GM23338 (cell line): ENCODE measurements at regions not wholly inside any gene's neighbourhood (a gene's known extent, or its start where the extent isn't known, plus 50 kb on each side); places are given as distances from the start of the nearest gene placed in this dataset.

Experiments
- ATAC-seq: fragments of 200-7000 bp; cut with Tn5 transposase; 3 replicates; pipeline ENCODE4 v1.9.1; 2020
- DNase-seq: peaks from one replicate; pipeline ENCODE4 v3.0.0-alpha.2; 2015; ENCODE audit warnings: low spot score
- H2AFZ ChIP-seq: fragments of 200-600 bp; sonication (generic); 2 replicates; pipeline ENCODE4 v1.8.0; 2016; ENCODE audit warnings: antibody characterized with exemption, mild to moderate bottlenecking, moderate library complexity
- H3F3A ChIP-seq: fragments of 200-600 bp; sonication (generic); replicated peaks from 2 replicates; pipeline ENCODE4 v1.8.0; 2017; ENCODE audit warnings: antibody characterized with exemption, mixed run types, low read depth
- H3K27ac ChIP-seq: fragments of 200-600 bp; sonication (generic); 2 replicates; pipeline ENCODE4 v1.6.1; 2016; ENCODE audit warnings: low read depth
- H3K27me3 ChIP-seq: fragments of 200-600 bp; sonication (generic); 2 replicates; pipeline ENCODE4 v1.8.0; 2016; ENCODE audit warnings: mild to moderate bottlenecking, mixed run types, moderate library complexity; ENCODE audit not compliant: insufficient read depth
- H3K36me3 ChIP-seq: fragments of 200-600 bp; sonication (generic); 2 replicates; pipeline ENCODE4 v1.8.0; 2016; ENCODE audit warnings: mild to moderate bottlenecking; ENCODE audit not compliant: insufficient read depth
- H3K4me1 ChIP-seq: fragments of 200-600 bp; sonication (generic); 2 replicates; pipeline ENCODE4 v1.8.0; 2016; ENCODE audit warnings: mild to moderate bottlenecking, moderate library complexity; ENCODE audit not compliant: insufficient read depth
- H3K4me2 ChIP-seq: fragments of 200-600 bp; sonication (generic); 2 replicates; pipeline ENCODE4 v1.7.1; 2017; ENCODE audit warnings: mixed run types
- H3K4me3 ChIP-seq: fragments of 200-600 bp; sonication (generic); 2 replicates; pipeline ENCODE4 v1.6.1; 2016; ENCODE audit warnings: mixed run types
- H3K79me2 ChIP-seq: fragments of 200-600 bp; sonication (generic); replicated peaks from 2 replicates; pipeline ENCODE4 v1.8.0; 2017; ENCODE audit warnings: mild to moderate bottlenecking; ENCODE audit not compliant: insufficient read depth
- H3K9me2 ChIP-seq: fragments of 200-600 bp; sonication (generic); 2 replicates; pipeline ENCODE4 v1.8.0; 2017; ENCODE audit not compliant: insufficient read depth
- H4K20me1 ChIP-seq: fragments of 200-600 bp; sonication (generic); replicated peaks from 2 replicates; pipeline ENCODE4 v1.8.0; 2017; ENCODE audit warnings: mild to moderate bottlenecking; ENCODE audit not compliant: insufficient read depth
- H3K27ac Mint-ChIP-seq: 2 replicates; pipeline ENCODE4 v1.8.0; 2020; ENCODE audit warnings: inconsistent platforms, mild to moderate bottlenecking, moderate library complexity, mixed read lengths
- H3K27me3 Mint-ChIP-seq: 3 replicates; pipeline ENCODE4 v1.8.0; 2022; ENCODE audit warnings: low read depth, mild to moderate bottlenecking, moderate library complexity, mixed read lengths, inconsistent platforms; ENCODE audit not compliant: insufficient read depth, poor library complexity
- H3K36me3 Mint-ChIP-seq: 3 replicates; pipeline ENCODE4 v1.8.0; 2021; ENCODE audit warnings: low read depth, mild to moderate bottlenecking, inconsistent platforms, moderate library complexity, mixed read lengths
- H3K4me1 Mint-ChIP-seq: 3 replicates; pipeline ENCODE4 v1.8.0; 2020; ENCODE audit warnings: mild to moderate bottlenecking, inconsistent platforms, mixed read lengths
- H3K4me3 Mint-ChIP-seq: 3 replicates; pipeline ENCODE4 v1.8.0; 2021; ENCODE audit warnings: moderate library complexity, mild to moderate bottlenecking, inconsistent platforms, mixed read lengths
- H3K9me3 Mint-ChIP-seq: 3 replicates; pipeline ENCODE4 v1.8.0; 2020; ENCODE audit warnings: moderate library complexity, mild to moderate bottlenecking, inconsistent platforms, mixed read lengths
- ETS1 ChIP-seq: IDR thresholded peaks from 2 replicates; pipeline ENCODE4 v1.6.1; 2016; ENCODE audit warnings: antibody characterized with exemption
- EZH2 ChIP-seq: fragments of 200-600 bp; sonication (generic); IDR thresholded peaks from one replicate; pipeline ENCODE4 v1.8.0; 2017; ENCODE audit warnings: antibody characterized with exemption, mild to moderate bottlenecking, low read depth; ENCODE audit not compliant: unreplicated experiment
- EZH2phosphoT487 ChIP-seq: fragments of 200-600 bp; sonication (generic); IDR thresholded peaks from one replicate; pipeline ENCODE4 v1.8.1; 2018; ENCODE audit warnings: antibody characterized with exemption; ENCODE audit not compliant: unreplicated experiment
- POLR2AphosphoS5 ChIP-seq: IDR thresholded peaks from 2 replicates; pipeline ENCODE4 v1.6.1; 2016; ENCODE audit warnings: antibody characterized with exemption, low read depth
- REST ChIP-seq: IDR thresholded peaks from one replicate; pipeline ENCODE4 v1.6.1; 2018; ENCODE audit warnings: antibody characterized with exemption; ENCODE audit not compliant: unreplicated experiment
- ZNF331 ChIP-seq: fragments of 250-450 bp; sonication (Bioruptor Pico); IDR thresholded peaks from 2 replicates; pipeline ENCODE4 v1.5.0; 2020; ENCODE audit warnings: low read depth, mild to moderate bottlenecking, moderate library complexity
- TF ChIP-seq, protein P1 (sequence below), 2 experiments: fragments of 200-600 bp in 1 of 2; sonication (generic) in 1 of 2; conservative IDR thresholded peaks; 2 replicates each; pipeline versions ENCODE4 v1.5.1 to v1.6.1; 2016 to 2017; ENCODE audit warnings: antibody characterized with exemption in 2 of 2, low read depth in 2 of 2, mild to moderate bottlenecking in 2 of 2, moderate library complexity in 1 of 2
- TF ChIP-seq, protein P2 (sequence below): fragments of 250-450 bp; sonication (Bioruptor Pico); IDR thresholded peaks from 2 replicates; pipeline ENCODE4 v1.5.0; 2020; ENCODE audit warnings: mild to moderate bottlenecking, moderate library complexity

DNA sequence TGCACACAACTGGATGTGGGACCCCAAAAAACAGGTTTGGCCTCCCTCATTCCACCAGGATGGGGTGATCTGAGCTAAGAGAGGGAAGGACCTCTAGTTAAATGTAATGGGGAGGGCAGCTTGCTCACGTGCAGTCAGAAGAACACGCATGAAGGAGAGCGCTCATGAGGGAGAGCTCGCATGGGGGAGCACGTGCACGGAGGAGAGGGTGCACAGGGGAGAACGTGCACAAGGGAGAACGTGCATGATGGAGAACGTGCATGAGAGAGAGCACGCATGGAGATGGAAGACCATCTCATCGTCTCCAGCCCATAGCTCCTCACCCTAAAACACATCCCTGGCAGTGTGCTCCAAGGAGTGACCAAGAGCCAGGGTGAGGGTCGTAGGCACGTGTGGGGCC, 141.2 kb downstream of the RBFOX3 start (continued):
- TF ChIP-seq, protein P1, sequence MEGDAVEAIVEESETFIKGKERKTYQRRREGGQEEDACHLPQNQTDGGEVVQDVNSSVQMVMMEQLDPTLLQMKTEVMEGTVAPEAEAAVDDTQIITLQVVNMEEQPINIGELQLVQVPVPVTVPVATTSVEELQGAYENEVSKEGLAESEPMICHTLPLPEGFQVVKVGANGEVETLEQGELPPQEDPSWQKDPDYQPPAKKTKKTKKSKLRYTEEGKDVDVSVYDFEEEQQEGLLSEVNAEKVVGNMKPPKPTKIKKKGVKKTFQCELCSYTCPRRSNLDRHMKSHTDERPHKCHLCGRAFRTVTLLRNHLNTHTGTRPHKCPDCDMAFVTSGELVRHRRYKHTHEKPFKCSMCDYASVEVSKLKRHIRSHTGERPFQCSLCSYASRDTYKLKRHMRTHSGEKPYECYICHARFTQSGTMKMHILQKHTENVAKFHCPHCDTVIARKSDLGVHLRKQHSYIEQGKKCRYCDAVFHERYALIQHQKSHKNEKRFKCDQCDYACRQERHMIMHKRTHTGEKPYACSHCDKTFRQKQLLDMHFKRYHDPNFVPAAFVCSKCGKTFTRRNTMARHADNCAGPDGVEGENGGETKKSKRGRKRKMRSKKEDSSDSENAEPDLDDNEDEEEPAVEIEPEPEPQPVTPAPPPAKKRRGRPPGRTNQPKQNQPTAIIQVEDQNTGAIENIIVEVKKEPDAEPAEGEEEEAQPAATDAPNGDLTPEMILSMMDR (conservative IDR thresholded peaks at IDR 0.05; ENCODE audit: low read depth in 2 of 2) = no peak
- TF ChIP-seq EZH2 = no peak
- no peak for TF ChIP-seq REST
- TF ChIP-seq EZH2phosphoT487 = no peak
- TF ChIP-seq POLR2AphosphoS5 = no peak

DNA sequence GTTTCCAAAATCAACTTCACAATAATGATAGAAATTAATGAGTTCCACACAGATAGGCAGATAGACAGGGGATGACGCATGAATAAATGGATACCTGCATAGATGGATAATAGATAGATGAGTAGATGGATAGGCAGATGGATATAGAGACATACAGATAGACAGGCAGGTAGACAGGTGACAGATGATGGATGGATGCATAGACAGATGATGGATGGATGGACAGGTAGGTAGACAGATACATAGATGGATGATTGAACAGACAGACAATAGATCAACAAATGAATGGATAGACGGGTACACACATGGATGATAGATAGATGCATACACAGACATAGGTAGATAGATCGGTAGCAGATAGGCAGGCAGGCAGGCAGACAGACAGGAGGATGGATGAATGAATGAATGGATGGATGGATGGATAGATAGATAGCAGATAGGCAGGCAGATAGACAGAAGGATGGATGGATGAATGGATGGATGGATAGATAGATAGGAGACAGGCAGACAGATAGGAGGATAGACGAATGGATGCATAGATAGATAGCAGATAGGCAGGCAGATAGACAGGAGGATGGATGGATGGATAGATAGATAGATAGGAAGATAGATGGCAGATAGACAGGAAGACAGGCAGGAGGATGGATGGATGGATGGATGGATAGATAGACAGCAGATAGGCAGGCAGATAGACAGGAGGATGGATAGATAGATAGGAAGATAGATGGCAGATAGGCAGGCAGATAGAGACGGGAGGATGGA, 142.5 kb downstream of the RBFOX3 start:
- Mint-ChIP-seq H3K36me3 (no peaks in the 10 kb centered on the region), H3K4me3 (no peak overlapping the region), H3K9me3 (no peaks in the 10 kb centered on the region), H3K27me3 (peaks cover 8% of the 10 kb centered on the region), H3K27ac (no peak overlapping the region), H3K4me1 (peaks cover 8% of the 10 kb centered on the region; the same call in 2 of the 3 replicates)
- no peak overlapping the region for H3K4me2 ChIP-seq
- no peaks in the 10 kb centered on the region for H3K79me2 ChIP-seq
- no peaks in the 10 kb centered on the region for H4K20me1 ChIP-seq
- H3F3A ChIP-seq = no peaks in the 10 kb centered on the region
- no peak overlapping the region for H3K4me3 ChIP-seq
- no peak overlapping the region for H2AFZ ChIP-seq
- H3K27ac ChIP-seq = no peak overlapping the region
- DNase-seq (no peak), ATAC-seq (no peak)
- no peaks in the 10 kb centered on the region for H3K9me2 ChIP-seq
- no peak for TF ChIP-seq EZH2phosphoT487
- TF ChIP-seq, protein P2, sequence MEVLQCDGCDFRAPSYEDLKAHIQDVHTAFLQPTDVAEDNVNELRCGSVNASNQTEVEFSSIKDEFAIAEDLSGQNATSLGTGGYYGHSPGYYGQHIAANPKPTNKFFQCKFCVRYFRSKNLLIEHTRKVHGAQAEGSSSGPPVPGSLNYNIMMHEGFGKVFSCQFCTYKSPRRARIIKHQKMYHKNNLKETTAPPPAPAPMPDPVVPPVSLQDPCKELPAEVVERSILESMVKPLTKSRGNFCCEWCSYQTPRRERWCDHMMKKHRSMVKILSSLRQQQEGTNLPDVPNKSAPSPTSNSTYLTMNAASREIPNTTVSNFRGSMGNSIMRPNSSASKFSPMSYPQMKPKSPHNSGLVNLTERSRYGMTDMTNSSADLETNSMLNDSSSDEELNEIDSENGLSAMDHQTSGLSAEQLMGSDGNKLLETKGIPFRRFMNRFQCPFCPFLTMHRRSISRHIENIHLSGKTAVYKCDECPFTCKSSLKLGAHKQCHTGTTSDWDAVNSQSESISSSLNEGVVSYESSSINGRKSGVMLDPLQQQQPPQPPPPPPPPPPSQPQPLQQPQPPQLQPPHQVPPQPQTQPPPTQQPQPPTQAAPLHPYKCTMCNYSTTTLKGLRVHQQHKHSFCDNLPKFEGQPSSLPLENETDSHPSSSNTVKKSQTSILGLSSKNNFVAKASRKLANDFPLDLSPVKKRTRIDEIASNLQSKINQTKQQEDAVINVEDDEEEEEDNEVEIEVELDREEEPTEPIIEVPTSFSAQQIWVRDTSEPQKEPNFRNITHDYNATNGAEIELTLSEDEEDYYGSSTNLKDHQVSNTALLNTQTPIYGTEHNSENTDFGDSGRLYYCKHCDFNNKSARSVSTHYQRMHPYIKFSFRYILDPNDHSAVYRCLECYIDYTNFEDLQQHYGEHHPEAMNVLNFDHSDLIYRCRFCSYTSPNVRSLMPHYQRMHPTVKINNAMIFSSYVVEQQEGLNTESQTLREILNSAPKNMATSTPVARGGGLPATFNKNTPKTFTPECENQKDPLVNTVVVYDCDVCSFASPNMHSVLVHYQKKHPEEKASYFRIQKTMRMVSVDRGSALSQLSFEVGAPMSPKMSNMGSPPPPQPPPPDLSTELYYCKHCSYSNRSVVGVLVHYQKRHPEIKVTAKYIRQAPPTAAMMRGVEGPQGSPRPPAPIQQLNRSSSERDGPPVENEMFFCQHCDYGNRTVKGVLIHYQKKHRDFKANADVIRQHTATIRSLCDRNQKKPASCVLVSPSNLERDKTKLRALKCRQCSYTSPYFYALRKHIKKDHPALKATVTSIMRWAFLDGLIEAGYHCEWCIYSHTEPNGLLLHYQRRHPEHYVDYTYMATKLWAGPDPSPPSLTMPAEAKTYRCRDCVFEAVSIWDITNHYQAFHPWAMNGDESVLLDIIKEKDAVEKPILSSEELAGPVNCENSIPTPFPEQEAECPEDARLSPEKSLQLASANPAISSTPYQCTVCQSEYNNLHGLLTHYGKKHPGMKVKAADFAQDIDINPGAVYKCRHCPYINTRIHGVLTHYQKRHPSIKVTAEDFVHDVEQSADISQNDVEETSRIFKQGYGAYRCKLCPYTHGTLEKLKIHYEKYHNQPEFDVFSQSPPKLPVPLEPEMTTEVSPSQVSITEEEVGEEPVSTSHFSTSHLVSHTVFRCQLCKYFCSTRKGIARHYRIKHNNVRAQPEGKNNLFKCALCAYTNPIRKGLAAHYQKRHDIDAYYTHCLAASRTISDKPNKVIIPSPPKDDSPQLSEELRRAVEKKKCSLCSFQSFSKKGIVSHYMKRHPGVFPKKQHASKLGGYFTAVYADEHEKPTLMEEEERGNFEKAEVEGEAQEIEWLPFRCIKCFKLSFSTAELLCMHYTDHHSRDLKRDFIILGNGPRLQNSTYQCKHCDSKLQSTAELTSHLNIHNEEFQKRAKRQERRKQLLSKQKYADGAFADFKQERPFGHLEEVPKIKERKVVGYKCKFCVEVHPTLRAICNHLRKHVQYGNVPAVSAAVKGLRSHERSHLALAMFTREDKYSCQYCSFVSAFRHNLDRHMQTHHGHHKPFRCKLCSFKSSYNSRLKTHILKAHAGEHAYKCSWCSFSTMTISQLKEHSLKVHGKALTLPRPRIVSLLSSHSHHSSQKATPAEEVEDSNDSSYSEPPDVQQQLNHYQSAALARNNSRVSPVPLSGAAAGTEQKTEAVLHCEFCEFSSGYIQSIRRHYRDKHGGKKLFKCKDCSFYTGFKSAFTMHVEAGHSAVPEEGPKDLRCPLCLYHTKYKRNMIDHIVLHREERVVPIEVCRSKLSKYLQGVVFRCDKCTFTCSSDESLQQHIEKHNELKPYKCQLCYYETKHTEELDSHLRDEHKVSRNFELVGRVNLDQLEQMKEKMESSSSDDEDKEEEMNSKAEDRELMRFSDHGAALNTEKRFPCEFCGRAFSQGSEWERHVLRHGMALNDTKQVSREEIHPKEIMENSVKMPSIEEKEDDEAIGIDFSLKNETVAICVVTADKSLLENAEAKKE (CRISPR knock-in tag) = no peak
- TF ChIP-seq ZNF331 (CRISPR knock-in tag) = no peak
- no peak for TF ChIP-seq POLR2AphosphoS5
- no peak for TF ChIP-seq ETS1
- H3K27me3 ChIP-seq = no peaks in the 10 kb centered on the region
- no peaks in the 10 kb centered on the region for H3K36me3 ChIP-seq
- no peaks in the 10 kb centered on the region for H3K4me1 ChIP-seq
